ENCODE measurements at regions not wholly inside any gene's neighbourhood (a gene's known extent, or its start where the extent isn't known, plus 50 kb on each side); places are given as distances from the start of the nearest gene placed in this dataset.
A peak's percentile ranks its signal among the peaks of the same experiment; 100 is the strongest.

GRCh38 chr17:72554508-72554907 is 433.7 kb downstream of the SOX9 start:
- no peak for TF ChIP-seq CTCF (IDR thresholded peaks at IDR 0.05; ENCODE audit: insufficient read depth, missing control alignments)
- FAIRE-seq, result no peak
- no peak for DNase-seq (ENCODE audit: insufficient read length, low spot score)

GRCh38 chr17:72555052-72555451 is 434.2 kb downstream of the SOX9 start:
- TF ChIP-seq CTCF (IDR thresholded peaks at IDR 0.05; ENCODE audit: insufficient read depth, missing control alignments), result no peak
- FAIRE-seq (no peak), DNase-seq (ENCODE audit: insufficient read length, low spot score) (no peak)

- DNase-seq (ENCODE audit: insufficient read length, low spot score) (peak; percentile 68), FAIRE-seq (no peak)
- peak; percentile 92 for TF ChIP-seq CTCF (IDR thresholded peaks at IDR 0.05; ENCODE audit: insufficient read depth, missing control alignments)
Observed at GRCh38 chr17:72556944-72557826, 436.4 kb downstream of the SOX9 start.

- FAIRE-seq (no peak), DNase-seq (ENCODE audit: insufficient read length, low spot score) (no peak)
- TF ChIP-seq CTCF (IDR thresholded peaks at IDR 0.05; ENCODE audit: insufficient read depth, missing control alignments), result no peak
Observed at GRCh38 chr17:72558971-72559476, 438.2 kb downstream of the SOX9 start.

- DNase-seq (ENCODE audit: insufficient read length, low spot score) (peak; percentile 64), FAIRE-seq (no peak)
- TF ChIP-seq CTCF (IDR thresholded peaks at IDR 0.05; ENCODE audit: insufficient read depth, missing control alignments), result peak; percentile 99
Observed at GRCh38 chr17:72560303-72561247, 439.8 kb downstream of the SOX9 start.

- FAIRE-seq (no peak), DNase-seq (ENCODE audit: insufficient read length, low spot score) (no peak)
- no peak for TF ChIP-seq CTCF (IDR thresholded peaks at IDR 0.05; ENCODE audit: insufficient read depth, missing control alignments)
Observed at GRCh38 chr17:72561266-72561665, 440.4 kb downstream of the SOX9 start.
